Caki2 (cell line): ENCODE measurements at regions not wholly inside any gene's neighbourhood (a gene's known extent, or its start where the extent isn't known, plus 50 kb on each side); places are given as distances from the start of the nearest gene placed in this dataset.

Experiments
- DNase-seq: peaks from one replicate; pipeline ENCODE4 v3.0.0-alpha.2; 2015; ENCODE audit warnings: low read depth
- in situ Hi-C: cut with HindIII; loops from 2 replicates; pipeline ENCODE4 v1.10.0; 2016; ENCODE audit warnings: low sequenced_read_pairs, low pct_unique_long_range_greater_than_20kb, mixed read lengths

DNA sequence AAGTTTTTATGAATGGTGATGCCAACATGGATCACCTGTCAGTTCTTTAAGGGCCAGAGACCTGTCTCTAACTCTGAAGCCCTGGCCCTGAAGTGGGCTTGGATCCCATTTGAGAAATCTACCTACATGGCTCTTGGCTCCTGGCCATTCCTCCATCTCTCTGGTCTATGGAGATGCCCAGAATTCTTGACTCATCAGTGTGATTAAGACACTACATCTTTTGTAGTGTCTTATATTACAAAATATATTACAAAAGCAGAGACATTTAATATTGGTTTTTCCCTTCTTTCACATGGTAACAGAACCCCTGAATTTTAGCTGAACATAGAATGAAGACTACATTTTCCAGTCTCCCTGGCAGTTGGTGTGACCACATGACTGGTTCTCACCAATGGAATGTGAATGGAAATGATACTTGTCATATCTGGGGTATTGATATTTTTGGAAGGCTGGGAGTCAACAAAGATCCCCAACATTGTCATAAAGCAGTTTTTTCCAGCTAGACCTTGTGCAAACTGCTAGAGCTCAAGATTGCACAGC lies 198.3 kb downstream of the SREK1 start:
- in situ Hi-C loops: no loop called here
- DNase-seq: no peak

DNA sequence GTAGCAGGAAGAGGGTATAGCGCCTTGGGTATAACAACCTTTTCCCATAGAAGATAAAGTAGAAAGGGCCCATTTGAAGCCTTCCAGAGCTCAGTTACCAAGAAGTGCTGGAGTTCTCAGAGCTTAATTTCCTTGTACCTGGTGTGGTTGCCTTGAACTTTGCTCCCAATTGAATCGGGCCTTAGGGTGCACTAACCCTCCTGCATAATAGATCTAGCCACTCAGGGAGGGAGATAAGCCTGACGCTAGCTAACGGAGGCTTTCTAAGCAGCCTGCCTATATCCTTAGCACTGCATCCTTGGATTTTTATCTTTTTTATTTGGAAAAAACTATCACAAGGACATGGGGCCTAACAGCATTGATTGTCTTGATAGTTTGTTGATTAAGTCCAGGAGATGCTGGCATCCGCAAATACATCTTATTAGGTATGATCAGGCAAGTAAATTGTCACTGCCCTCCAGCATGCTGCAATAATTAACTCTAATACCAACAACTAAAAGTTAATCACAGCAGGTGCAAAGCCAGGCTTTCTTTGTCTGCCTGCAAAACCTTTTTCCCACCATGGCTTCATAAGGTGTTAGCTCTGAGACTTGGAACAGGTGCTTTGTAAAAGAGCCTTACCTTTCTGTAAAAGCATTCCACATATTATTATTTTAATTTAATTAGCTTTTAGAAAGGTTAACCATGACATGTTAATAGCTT lies 199.4 kb downstream of the SREK1 start:
- DNase-seq: no peak
- in situ Hi-C loops: no loop called here

DNA sequence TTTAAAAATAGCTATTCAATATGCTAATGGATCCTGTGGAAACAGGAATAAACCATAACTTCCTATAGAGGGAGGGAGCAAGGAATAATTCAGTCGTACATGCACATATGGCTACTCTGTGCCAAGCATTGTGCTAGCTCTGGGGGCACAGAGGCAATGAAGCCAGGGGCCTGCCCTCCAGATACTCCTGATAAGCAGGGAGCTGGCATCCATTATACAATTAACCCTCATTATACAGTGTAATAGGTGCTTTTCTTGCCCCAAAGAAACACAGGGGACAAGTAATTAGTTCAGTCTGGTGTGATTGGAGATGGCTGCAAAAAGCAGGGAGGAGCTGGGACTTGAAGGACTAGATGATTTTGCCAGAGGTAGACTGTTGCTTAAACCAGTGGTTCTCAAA lies 200.4 kb downstream of the SREK1 start:
- no peak for DNase-seq
- in situ Hi-C loops: no loop called here

DNA sequence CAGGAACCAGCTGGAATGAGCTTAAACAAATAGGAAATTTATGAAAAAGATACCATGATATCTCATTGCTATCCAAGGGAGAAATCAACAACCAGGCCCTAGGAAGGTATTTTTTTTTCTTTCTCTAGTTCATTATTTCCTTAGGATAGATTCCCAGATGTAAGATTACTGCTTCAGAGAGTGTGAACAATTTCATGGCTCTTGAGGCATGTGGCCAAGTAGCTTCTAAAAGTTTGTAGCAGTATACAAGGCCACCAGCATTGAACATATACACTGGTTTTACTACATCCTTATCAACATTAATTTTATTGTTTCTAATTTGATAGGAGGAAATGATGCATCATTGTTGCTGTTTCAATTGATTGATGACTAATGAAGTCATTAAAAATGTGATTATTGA lies 201.2 kb downstream of the SREK1 start:
- in situ Hi-C loops: no loop called here
- no peak for DNase-seq

DNA sequence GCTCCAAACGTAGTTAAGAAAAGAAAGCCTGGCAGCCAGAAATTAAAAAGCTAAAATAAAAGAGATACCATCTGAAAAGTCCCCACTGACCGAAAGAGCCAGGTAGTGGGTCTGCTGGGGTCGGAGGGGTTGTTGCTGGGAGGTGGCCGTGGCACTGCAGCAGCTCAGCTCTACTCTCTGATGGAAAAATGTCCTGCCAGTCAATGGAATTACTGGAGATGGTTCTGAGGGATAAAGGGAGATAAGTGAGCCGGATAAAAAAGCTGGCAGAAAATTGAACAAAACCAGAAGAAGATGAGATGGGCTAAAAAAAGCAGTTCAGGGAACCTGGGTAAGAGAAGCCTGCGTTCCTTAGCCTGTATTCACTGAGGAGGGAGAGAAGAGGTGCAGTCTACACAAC lies 202.8 kb downstream of the SREK1 start:
- DNase-seq: no peak
- in situ Hi-C loops: no loop called here

DNA sequence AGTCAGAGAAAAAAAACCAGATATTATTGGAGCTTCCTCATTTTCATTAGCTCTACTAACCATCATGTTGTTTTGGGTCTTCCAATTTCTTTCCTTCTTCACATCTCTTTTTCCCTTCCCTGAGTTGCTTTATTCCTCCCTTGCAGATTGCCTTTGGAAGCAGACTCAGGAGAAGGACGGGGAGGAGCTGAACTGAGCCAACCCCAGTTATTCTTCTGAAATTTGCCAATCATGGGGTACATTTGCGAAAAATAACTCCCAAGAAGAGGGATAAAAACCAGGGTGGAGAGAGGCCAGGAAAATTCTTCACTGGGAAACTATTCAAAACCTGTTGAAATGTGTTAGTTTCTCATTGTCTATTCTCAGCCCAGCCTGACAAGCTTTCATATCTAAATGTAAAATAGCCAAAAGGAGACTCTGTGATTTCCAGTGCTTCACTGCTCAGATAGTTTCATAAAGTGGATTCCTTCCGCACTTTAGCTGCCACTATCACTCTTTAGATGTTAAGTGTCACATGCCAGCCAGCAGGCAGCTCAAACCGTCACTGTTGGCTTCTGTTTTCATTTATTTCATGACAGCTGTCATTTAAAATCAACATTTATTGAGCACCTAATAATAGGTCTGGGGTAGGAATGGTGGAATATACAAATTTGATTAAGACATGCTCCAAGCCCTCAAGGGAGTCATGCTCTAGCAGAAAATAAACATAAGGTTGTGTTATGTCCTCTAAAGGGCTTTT lies 204.5 kb downstream of the SREK1 start:
- in situ Hi-C loops: no loop called here
- no peak for DNase-seq

- in situ Hi-C loops: no loop called here
Measured at GRCh38 chr5:66351813-66352212, 207.7 kb downstream of the SREK1 start.

GRCh38 chr5:66353186-66353585 lies 209.1 kb downstream of the SREK1 start:
- DNase-seq: no peak
- in situ Hi-C loops: no loop called here

More at GRCh38 chr5:66351813-66352212, 207.7 kb downstream of the SREK1 start:
- DNase-seq: no peak

- DNase-seq: no peak
- in situ Hi-C loops: no loop called here
Measured at GRCh38 chr5:66354422-66354821, 210.3 kb downstream of the SREK1 start.

- no peak for DNase-seq
- in situ Hi-C loops: no loop called here
Measured at GRCh38 chr5:66356011-66356565, 212.0 kb downstream of the SREK1 start.

- in situ Hi-C loops: no loop called here
- DNase-seq: no peak
Measured at GRCh38 chr5:66358741-66359140, 214.6 kb downstream of the SREK1 start.

GRCh38 chr5:66361070-66361469 lies 217.0 kb downstream of the SREK1 start:
- in situ Hi-C loops: no loop called here
- no peak for DNase-seq

- in situ Hi-C loops: no loop called here
- DNase-seq: no peak
Measured at GRCh38 chr5:66362046-66362445, 217.9 kb downstream of the SREK1 start.

DNA sequence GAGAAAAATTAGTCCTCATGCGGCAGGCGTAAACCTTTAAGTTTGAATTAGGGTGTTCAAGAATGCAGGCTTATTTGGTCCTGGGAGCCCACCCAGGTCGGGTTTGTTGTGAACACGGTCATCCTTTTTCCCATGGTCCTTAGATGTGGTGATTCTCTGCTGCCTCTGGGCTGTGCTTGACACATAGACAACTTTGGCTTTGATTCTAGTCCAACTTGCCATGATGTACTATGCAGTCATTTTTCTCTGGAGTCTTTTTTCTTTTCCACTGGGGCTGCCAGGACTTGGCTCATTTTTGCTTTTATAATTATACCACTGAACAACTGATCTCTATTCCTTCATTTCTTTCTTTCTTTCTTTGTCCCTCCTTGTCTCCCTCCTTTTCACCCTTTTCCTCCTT lies 218.6 kb downstream of the SREK1 start:
- no peak for DNase-seq
- in situ Hi-C loops: no loop called here

GRCh38 chr5:66363097-66363496 lies 219.0 kb downstream of the SREK1 start:
- DNase-seq: no peak
- in situ Hi-C loops: no loop called here

GRCh38 chr5:66364186-66364585 lies 220.1 kb downstream of the SREK1 start:
- DNase-seq: no peak
- in situ Hi-C loops: no loop called here

DNA sequence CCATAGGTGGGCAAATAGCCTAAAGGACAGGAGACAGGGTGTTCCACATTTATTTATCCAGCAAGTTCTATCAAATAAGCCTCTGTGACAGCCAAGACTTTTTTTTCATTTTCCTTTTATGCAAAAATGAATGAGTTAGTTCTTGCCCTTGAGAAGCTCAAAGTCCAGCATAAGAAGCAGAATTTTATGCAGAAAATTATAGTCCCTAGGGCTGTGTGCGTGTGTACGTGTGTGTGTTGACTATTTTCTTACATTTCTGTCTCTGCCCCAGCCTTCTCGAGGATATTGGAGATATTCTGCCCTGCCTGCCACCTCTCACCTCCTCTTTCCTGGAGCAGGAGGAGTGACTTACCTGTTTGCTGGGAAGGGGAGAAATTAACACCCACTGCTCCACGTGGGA lies 221.9 kb downstream of the SREK1 start:
- in situ Hi-C loops: no loop called here
- DNase-seq: no peak

- no peak for DNase-seq
- in situ Hi-C loops: no loop called here
Measured at GRCh38 chr5:66367814-66368541, 223.9 kb downstream of the SREK1 start.

DNA sequence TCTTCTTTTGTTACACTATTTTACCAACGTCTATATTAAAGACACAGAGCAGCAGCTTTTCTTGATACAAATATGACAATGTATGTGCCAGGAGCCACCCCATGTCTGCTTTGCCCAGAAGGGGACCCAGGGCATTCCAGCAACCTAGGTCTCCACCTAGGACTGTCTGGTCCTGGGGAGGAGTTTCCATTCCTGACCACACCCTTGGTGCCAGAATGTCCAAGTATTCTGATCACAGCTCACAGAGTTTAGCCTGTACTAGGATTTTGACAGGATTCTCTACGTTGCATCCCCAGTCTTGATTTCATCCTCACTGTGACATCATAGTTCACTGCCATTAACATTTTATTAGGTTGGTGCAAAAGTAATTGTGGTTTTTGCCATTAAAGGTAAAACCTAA lies 224.7 kb downstream of the SREK1 start:
- DNase-seq: no peak
- in situ Hi-C loops: no loop called here
